ENCODE measurements at regions not wholly inside any gene's neighbourhood (a gene's known extent, or its start where the extent isn't known, plus 50 kb on each side); places are given as distances from the start of the nearest gene placed in this dataset.
A peak's percentile ranks its signal among the peaks of the same experiment; 100 is the strongest.

DNA sequence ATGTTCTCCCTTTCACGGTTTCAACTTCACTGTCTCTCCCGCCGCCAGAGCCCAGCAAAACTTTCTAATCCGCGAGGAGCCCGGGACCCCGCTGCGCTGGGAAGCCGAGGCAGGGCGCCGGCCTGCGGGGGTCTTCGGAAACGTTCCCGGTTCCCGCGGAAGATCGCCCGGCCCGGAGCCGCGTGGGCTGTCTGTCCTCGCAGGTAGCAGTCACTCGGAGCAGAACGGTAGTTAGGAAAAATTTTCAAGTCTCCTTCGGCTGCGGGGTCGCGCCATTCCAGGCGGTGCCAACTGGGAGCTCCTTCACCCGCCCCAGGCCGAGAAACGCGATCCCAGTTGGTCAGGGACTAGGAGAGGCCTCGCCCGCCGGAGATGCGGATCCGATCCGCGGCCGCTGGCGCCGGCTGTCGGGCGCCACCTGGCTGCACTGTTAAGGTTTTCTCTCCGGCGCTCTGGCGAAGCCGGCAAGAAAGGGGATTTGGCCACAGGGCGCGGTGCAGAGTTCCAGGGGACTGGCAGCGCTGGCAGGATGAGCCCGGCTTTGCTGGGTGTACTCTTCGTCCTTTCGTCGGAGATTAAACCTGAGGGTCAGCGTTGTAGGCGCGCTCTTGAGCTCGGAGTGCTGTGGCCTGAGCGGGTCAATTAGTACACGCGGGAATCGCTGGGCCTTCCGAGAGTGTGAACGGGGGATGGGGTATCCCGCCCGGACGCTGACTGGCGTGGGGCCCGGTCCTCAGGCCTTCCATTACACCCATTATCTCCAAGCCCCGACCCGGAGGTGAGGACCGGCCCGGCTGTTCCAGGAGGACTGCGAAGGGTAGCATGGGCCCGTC lies 135.4 kb downstream of the KCNJ12 start (continued):
- TF ChIP-seq, protein P1, sequence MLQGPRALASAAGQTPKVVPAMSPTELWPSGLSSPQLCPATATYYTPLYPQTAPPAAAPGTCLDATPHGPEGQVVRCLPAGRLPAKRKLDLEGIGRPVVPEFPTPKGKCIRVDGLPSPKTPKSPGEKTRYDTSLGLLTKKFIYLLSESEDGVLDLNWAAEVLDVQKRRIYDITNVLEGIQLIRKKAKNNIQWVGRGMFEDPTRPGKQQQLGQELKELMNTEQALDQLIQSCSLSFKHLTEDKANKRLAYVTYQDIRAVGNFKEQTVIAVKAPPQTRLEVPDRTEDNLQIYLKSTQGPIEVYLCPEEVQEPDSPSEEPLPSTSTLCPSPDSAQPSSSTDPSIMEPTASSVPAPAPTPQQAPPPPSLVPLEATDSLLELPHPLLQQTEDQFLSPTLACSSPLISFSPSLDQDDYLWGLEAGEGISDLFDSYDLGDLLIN (CRISPR knock-in tag; IDR thresholded peaks at IDR 0.05; ENCODE audit: borderline replicate concordance) = no peak
- no peak for TF ChIP-seq SRF (IDR thresholded peaks at IDR 0.05; ENCODE audit: low read depth, low read length)
- TF ChIP-seq ZIK1 (CRISPR knock-in tag; IDR thresholded peaks at IDR 0.05; ENCODE audit: borderline replicate concordance, low read depth) = no peak
- no peak for TF ChIP-seq SIX4 (CRISPR knock-in tag; IDR thresholded peaks at IDR 0.05)
- TF ChIP-seq ZNF75D (CRISPR knock-in tag; IDR thresholded peaks at IDR 0.05; ENCODE audit: borderline replicate concordance) = no peak
- TF ChIP-seq MTA3 (CRISPR knock-in tag; IDR thresholded peaks at IDR 0.05) = no peak
- TF ChIP-seq ZNF225 (CRISPR knock-in tag; IDR thresholded peaks at IDR 0.05) = 0 out of 2 replicates have a peak, but pooled peaks have one; percentile 58
- no peak for TF ChIP-seq ZKSCAN5 (CRISPR knock-in tag; IDR thresholded peaks at IDR 0.05)
- TF ChIP-seq ZSCAN20 (CRISPR knock-in tag; IDR thresholded peaks at IDR 0.05; ENCODE audit: borderline replicate concordance) = no peak
- TF ChIP-seq SKI (IDR thresholded peaks at IDR 0.05; ENCODE audit: partially characterized antibody) = no peak
- TF ChIP-seq TOPORS (CRISPR knock-in tag; IDR thresholded peaks at IDR 0.05) = no peak
- TF ChIP-seq ATAD3A (CRISPR knock-in tag; IDR thresholded peaks at IDR 0.05) = no peak
- TF ChIP-seq, protein P2, sequence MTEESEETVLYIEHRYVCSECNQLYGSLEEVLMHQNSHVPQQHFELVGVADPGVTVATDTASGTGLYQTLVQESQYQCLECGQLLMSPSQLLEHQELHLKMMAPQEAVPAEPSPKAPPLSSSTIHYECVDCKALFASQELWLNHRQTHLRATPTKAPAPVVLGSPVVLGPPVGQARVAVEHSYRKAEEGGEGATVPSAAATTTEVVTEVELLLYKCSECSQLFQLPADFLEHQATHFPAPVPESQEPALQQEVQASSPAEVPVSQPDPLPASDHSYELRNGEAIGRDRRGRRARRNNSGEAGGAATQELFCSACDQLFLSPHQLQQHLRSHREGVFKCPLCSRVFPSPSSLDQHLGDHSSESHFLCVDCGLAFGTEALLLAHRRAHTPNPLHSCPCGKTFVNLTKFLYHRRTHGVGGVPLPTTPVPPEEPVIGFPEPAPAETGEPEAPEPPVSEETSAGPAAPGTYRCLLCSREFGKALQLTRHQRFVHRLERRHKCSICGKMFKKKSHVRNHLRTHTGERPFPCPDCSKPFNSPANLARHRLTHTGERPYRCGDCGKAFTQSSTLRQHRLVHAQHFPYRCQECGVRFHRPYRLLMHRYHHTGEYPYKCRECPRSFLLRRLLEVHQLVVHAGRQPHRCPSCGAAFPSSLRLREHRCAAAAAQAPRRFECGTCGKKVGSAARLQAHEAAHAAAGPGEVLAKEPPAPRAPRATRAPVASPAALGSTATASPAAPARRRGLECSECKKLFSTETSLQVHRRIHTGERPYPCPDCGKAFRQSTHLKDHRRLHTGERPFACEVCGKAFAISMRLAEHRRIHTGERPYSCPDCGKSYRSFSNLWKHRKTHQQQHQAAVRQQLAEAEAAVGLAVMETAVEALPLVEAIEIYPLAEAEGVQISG (CRISPR knock-in tag; IDR thresholded peaks at IDR 0.05) = 0 out of 2 replicates have a peak, but pooled peaks have one; percentile 12
- no peak for TF ChIP-seq ZNF251 (CRISPR knock-in tag; IDR thresholded peaks at IDR 0.05)

All from HepG2 (cell line).